HG03039 (cell line): ENCODE measurements at regions not wholly inside any gene's neighbourhood (a gene's known extent, or its start where the extent isn't known, plus 50 kb on each side); places are given as distances from the start of the nearest gene placed in this dataset.

ENCODE experiments used
- ATAC-seq: cut with Tn5 transposase; IDR thresholded peaks from one replicate; pipeline ENCODE4 v1.9.1; 2021; ENCODE audit warnings: mild to moderate bottlenecking, moderate library complexity; ENCODE audit not compliant: unreplicated experiment

DNA sequence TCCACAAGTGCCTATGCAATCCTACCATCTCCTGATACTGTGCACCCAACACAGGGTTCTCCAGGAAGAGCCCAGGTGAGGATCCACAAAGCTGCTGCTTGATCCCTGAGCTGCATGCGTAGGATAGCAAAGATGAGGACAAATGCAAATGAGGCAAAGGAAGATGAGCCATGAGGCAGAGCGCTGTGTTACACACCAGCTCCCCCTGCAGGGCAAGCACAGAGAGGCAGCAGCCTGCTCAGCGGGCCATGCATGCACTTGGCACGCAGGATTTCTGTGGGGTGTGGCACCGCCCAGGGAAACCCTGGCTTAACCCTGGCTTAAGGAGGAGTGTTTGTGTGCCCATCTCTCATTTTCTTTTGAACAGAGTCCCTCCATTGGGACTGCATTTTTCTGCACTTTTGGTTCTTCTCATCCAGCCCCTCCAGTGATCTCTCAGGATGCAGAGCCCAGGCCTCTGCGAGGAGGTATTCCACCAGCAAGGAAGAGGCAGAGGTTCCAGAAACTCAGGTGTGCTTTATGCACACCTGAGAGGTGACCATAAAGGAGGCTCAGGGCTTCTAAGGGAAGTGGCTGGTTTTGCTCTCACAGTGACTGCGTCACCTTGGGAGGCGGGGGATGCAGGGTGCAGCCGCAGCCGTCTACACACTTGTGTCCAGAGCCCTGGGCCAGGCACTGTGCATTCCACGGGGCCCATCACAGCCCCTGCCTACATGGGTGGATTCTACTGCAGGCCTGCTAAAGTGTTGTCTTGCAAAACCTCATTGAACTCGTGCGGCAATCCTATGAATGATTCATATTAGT is 973.3 kb upstream of the TMEM132C start:
- ATAC-seq, result no peak

DNA sequence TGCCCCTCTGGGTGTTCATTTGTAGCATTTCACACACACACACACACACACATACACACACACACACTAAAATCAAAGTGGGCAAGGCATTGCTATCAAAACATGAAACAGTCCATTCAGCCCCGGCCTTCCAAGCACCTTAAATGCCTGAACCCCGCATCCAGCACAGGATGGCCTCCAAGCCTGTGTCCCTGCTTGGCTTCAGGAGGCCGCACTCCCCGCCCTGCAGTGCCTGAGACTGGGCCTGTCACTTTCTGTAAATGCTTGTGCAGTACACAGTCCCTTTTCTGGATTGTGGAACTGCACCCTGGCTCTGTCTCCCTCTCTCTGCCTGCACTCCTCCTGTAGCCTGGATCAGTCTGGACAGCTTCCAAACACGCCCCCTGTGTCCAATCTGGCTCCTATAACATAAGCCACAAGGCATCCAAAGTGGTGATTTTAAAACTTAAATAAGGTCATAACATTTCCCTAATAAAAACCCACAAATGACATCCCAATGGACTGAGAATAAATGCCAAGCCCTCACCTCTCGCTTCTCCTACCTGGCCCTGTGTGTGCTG is 972.2 kb upstream of the TMEM132C start:
- ATAC-seq, result no peak

DNA sequence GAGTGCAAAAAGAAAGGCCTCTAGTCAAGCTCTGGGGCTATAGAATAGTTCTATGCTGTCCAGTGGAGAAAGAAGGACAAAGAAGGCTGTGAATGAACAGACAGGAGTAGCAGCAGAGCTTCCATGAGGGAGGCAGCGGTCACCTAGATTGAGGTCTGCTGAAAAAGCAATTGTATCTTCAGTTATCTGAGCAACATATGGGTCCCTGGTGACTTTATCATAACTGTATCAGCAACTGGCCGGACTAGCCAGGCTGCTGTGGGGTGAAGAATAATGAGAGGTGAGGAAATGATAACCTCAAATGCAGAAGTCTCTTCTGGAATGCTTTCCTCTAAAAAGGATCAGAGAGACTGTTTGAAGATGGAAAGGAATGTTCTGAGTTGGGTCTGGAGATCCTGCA is 971.3 kb upstream of the TMEM132C start:
- no peak for ATAC-seq

DNA sequence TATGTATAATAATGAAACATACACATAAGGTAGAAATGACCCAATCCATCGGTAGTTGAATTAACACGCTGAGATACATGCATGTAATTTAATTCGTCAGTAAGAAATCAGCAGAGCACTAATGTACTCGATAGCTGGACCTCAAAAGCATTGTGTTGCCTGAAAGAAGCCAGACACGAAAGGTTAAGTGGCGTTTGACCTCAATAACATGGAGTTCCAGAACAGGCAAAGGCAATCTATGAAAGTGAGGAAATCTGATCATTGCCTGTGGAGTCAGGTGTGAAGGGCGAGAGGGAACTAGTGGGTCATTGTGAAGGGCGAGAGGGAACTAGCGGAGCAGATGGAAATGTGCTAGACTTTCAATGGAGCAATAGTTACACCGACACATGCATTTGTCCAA is 970.4 kb upstream of the TMEM132C start:
- no peak for ATAC-seq

DNA sequence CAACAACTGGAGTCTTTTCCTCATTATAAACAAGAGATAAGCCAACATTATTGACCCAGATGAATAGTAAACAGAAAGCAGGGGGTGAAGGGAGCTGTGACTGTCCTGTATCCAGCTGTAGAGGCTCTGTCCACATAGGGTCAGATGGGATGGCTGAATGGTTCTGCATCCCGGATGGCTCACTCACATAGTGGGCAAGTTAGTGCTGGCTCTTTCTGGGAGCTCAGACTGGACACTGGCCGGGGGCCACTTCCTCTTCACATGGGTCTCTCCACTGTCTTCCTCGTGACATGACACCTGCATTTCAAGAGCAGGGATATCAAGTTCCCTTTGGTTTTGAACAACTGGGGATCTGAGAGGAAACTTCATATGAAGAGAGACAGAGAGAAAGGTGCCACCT is 969.6 kb upstream of the TMEM132C start:
- ATAC-seq, result no peak

DNA sequence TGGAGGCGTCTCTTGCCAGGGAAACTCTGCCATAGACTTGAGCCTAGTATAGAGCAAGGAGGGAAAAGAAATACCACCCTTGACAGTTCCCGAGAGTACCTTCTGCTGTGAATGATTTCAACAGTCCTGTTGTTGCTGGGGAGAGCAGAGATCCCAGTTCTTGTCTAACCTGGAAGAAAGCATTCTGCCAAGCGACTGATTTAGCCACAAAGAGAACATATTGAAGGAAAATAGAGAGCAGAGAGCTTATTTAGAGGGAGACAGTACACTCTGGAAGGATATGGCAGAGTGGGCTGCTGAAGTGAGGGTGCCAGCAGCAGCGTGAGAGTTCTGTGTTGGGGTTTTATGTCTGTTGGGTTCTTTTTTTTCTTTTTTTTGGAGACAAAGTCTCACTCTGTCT is 966.9 kb upstream of the TMEM132C start:
- ATAC-seq, result no peak

DNA sequence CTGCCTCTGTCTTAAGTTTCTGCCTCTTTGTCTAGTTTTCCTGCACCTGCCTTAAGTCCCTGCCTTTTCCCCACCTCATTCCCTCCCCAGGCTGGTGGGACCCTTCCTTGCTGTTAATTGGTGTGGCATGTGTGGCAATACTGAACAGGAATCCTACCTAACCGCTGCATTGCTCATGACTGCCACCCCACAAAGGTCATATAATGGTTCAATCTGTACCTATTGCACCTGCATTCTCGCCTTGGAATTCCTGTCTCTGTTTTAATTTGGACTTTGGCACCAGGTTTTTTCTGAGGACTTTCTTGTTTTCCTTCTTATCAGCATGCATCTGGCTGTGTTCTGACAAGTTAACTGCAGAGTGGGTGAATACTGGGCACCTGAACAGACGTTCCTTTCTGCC is 966.2 kb upstream of the TMEM132C start:
- ATAC-seq, result no peak

DNA sequence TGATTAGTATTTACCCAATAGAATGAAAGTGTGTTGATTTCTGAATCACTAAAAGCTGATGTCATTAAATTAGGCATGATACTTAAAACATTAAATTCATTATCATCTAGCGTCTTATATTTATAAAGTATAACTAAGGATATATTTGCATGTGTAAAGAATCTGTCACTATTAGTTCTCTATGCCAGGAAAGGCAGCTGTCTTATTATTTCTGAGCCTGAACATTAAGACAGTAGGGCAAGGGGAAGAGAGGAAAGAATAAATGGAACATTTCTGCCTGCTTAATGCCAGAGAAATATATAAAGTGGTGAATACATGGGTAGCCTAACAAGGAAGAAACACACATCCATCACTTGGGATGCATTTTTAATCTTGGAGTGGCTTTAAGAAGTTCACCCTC is 965.1 kb upstream of the TMEM132C start:
- ATAC-seq, result no peak

DNA sequence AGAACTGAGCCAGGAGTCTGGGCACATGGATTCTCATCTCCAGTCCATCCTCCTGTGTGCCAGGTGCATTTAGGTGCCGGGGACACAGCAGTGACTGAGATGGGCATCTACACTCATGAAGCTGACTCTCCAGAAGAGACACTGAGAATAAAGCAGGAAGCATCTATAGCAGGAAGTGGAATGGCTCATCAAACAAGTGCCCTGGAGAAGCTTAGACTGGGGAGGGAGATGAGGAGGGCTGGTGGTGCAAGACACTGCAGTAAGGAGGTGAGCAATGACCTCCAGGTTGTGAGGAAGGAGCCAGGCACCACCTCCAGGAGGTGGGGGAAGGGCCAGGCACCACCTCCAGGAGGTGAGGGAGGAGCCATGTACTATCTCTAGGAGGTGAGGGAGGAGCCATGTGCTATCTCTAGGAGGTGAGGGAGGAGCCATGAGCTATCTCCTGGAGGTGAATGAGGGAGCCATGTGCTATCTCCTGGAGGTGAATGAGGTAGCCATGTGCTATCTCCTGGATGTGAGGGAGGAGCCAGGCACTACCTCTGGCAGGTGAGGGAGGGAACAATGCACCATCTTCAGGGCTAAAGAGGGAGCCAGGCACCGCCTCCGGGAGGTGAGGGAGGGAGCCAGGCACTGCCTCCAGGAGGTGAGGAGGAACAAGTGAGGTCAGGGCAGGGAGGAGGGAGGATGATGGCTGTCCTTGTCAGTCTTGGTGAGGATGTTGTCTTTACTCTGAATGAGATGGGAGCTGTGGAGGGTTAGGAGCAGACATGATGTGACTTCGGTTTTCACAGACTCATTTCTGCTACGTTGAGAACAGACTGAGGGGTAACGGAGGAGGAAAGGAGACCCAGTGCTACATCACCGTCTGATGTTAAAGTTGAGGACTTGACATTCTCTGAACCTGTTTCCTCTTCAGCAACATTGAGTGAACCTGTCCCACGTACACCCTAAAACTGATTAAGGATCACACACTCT is 961.9 kb upstream of the TMEM132C start:
- ATAC-seq, result no peak

DNA sequence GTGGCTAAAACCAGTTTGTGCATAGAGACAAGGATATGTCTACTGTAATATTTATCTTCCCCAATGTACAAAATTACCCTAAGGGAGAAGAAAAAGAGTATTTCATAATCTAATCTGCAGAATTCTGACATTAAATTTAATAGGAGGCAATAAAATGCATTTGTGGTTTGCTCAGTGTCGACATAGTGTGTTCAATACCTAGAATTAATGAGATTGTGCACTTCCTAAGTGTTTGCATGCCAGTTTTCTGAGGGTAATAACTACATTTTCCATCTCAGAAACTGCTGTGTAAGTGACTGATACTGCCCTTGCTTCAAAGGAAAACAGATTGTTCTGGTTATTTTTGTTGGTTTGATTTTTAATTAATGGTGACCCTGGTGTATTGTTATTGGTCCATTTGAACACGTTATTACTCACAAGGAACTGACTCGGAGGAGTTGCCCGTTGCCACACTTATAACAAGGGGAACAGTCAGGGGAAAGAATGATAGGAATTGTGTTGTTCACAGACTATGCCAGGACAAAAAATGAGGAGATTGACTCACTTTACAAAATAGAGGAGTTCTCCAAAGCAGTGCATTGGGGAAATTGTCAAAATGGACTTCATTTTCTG is 960.3 kb upstream of the TMEM132C start:
- ATAC-seq, result no peak

DNA sequence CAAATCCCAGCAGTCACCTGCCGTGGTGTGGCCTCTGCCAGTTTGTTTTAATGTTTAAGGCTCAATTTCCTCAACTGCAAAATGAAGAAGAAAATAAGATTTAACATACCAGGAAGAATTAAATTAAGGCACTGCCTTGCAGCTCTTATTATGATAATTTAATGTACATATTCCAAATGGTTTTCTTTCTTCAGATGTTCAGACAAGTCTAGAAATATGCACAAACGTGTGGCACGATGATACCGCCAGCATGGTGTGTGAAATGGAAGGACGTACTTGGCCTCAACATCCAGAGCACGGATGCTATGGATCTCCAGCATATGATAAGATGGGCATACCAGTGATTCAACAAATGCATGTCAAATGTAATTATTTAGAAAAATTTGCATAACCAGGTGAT is 959.4 kb upstream of the TMEM132C start:
- no peak for ATAC-seq

DNA sequence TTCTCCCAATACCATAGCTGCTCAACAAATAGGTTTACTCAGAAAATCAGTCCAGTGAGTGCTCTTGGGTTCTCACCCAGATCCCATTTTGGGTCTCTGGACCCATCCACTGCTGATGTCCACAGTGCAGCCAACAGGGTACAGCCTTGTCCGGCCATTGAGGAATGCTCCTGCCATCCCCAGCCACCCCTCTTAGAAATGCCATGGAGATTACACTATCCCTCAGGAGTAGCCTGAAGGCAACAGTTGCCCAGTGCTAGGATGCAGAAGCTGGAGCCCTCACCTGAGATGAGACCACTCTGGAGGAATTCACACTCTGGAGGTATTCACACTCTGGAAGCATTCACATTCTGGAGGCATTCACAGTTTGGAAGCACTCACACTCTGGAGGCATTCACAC is 958.8 kb upstream of the TMEM132C start:
- ATAC-seq, result no peak

DNA sequence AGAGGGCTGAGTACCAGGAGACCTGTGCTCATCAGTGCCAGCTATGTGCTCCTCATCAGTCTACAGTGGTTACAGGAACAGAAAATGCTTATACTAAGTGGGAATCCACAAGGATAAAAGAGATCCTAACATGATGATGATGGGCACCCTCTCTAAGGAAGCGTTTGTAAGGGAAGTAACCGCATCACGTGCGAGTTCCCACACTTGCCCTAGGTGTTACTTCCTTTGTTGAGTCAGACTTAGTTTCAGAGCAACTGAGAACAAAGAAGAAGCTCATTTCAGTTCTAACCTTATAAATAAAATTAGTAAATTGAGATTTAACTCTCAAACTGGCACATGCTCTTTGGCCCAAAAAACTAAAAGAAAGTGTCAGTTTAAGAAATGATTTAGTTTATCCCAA is 956.4 kb upstream of the TMEM132C start:
- ATAC-seq, result no peak

DNA sequence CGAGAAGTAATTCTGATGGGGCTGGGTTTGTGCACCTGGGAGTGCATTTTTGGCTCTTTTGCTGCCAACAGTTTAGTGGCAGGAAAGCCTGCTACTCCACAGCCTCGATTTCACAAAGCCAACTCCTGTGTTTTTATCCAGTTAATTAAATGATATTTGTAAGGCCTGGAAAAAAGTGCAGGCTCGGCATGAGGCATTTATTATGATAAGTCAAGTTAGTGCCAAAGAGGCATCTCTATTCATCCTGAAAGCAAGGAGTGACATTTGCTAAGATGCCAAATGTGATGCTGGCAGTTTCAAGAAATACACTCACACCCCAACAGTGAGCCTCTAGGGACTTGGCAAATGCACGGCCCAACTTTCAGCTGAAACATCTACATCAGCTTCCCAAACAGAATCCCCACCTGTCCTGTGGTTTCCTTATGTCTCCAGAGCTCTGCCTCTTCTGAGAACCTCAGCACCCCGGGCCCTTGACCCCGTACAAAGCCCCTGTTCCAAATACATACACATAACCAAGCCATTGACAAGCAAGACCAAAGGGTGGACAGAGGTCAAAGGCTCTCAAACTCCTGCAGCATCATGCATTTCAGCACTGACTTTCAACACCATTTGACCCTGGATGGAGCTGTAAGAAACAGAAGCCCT is 955.1 kb upstream of the TMEM132C start:
- no peak for ATAC-seq

DNA sequence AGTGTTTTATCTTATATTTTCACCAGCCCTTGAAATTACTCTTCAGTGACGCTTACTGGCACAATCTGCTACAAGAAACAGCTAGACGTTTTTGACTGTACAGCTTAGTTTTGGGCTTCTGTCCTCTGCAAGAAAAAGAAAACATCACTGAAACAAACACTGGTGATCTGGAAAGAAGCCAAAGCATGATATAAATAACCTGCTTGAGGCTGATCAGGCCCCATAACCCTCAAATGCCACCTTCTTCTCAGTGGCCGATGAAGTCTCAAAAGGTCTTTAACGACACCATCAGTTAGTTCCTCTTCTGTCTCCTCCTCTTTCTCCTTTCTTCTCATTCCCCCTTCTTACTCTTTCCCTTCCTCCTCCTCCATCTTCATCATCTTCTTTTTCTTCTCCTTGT is 942.3 kb upstream of the TMEM132C start:
- no peak for ATAC-seq

DNA sequence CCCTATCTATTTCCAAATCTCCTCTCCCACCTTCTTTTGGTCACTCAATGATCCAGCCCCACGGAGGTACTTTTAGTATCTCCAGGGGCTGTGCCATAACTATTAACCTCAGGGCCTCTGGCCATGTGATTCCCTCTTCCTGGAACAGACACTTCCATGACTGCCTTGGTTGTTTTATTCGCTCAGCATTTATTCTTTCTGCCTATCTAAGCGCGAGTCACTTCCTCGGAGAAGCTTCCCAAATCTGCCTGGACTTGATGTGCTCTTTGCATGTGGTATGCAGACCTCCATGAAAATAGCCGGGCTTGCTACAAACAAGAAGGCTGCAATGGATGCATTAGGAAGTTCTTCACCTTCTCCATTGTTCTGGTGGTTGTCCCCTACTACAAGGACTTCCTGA is 939.0 kb upstream of the TMEM132C start:
- no peak for ATAC-seq

DNA sequence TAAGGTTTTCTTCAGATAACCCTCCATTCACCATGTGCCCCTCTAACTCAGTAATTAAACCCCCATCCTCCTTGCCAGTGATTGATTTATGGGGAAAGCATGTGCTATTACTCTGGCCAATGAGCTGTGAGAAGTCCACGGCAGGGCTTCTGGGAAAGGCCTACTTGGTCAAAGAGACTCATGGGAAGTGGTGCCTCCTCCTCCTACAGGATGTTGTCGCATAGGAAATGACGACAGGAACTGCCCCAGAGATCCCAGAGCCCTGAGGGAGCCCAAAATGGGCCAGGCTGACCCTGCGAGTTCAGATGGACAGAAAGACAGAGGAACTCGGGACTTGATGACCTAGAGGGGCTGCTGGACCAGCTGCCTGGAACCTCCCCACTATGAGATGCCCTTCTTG is 938.1 kb upstream of the TMEM132C start:
- ATAC-seq, result no peak

DNA sequence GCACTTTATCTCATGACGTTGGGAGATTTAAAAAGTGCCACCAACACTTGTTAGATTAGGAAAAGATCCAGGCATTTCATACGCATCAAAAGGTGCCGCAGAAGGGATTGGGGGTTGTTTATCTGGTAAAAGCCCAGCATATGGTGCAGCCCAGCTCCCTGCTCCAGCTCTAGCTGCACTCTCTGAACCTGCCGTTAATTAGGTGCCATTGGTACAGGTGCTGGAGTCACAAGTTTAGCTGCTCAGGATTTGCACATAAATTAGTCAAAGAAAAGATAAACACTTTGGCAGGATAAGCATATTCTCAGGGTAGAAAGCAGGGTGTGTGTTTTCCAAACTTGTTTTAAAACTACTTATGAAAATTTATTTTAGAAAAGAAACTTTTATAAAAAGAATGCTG is 932.6 kb upstream of the TMEM132C start:
- no peak for ATAC-seq

DNA sequence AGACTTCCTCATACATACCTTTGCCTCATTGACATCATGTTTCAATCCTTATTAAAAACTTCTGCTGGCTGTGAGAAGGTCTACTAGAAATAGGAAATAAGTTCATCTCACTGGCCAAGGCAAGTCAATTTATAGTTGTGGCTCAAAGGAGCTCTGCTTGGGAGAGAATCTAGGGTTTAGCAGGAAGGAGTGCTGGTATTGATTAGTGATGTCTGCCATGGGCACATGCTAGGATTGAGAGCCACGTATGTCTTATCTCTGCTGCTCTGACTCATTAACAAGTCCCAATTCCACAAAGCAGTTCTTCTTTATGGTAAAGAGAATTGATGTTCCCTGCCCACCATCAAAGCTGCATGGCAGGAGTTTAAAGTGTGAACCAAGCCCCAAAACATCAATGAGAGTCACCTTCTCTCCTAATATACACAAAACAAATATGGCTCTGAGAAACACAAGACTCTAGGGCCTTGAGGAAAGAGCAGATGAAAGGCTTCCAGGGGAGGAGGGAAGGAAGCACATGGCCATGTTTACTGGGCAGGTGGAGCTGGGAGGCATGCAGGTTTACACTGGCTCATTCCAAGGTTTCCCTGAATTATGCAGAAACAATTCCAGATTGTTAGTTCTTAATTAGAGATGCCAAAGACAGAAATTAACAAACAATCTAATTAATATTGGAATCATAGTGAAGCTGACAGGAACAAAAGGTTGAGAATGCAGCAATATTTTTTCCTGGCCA is 931.9 kb upstream of the TMEM132C start:
- no peak for ATAC-seq

DNA sequence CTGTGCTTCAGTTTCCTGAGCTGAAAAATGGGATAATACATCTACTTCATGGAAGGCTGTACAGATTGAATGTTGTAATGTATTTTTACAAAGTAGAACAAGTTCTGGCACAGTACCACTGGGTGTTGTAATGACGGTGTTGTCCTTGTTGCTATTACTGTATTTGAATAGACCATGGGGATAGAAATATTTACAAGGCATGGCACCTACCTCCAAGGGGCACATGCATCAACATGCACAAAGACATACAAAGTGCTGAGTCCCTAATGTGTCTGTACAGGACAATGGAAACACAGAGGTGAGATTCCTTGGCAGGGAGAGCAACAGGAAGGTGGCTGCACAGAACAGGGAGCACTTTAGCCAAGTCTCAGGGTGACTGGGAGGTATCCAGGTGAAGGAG is 930.6 kb upstream of the TMEM132C start:
- ATAC-seq, result no peak
